ENCODE measurements at regions not wholly inside any gene's neighbourhood (a gene's known extent, or its start where the extent isn't known, plus 50 kb on each side); places are given as distances from the start of the nearest gene placed in this dataset.
"Not testable (repeated sequence)": the region's sequence is repeated elsewhere in the genome, so short reads cannot be mapped to it uniquely, and the experiment has no call there.

DNA sequence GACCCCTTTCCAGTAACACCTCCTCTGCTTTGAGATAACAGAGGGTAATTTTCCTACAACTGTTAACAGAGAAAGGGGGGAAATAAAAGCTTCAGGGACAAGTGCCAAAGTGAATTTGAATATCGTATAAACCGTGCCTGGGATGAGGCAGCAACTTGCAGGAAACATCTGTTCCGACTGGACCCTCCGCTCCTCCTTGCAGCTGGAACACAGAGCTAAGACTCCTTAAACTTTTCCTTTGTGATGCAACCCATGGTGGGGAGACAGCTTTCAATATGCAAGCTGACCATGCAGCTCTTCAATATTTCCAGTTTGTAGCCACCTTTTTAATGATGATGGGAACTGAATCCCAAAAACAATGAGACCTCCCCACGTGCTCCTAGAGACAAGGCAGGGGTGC lies 432.6 kb downstream of the ZNF536 start:
- DNase-seq = no peak

DNA sequence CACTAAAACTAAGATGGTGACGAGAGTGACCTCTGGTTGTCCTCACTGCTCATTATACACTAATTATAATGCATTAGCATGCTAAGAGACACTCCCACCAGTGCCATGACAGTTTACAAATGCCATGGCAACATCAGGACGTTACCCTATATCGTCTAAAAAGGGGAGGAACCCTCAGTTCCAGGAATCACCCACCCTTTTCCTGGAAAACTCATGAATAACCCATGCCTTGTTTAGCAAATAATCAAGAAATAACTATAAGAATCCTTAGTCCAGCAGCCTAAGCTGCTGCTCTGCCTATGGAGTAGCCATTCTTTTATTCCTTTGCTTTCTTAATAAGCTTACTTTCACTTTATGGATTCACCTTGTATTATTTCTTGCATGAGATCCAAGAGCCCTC lies 432.1 kb downstream of the ZNF536 start:
- DNase-seq = not testable (repeated sequence)

DNA sequence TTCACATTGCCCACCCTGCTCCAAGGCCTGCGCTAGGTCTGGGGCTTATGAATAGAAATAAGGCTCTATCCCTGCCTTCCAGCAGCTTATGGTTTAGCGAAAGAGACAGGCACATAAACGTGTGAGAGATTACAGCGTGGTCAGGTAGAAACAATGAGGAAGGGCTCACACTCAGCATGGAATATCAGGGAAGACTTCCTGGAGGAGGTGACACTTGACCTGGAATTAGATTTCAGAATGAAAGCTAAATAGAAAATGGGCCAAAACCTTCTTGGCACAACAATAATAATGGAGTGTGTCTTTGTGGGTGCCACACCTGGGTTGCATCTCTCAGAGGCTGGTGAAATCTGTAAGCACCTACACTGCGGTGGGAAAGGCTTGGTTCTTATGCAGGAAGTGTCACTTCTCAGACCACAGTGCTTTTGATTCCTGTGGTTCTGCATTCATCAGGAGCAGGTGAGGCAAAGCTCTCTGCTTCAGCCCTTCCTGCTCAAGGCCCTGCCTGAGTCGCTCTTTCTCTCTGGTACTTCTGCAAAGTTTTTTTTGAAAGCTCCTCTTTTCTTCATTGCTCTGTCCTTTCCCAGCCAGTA lies 430.3 kb downstream of the ZNF536 start:
- no peak for DNase-seq

DNA sequence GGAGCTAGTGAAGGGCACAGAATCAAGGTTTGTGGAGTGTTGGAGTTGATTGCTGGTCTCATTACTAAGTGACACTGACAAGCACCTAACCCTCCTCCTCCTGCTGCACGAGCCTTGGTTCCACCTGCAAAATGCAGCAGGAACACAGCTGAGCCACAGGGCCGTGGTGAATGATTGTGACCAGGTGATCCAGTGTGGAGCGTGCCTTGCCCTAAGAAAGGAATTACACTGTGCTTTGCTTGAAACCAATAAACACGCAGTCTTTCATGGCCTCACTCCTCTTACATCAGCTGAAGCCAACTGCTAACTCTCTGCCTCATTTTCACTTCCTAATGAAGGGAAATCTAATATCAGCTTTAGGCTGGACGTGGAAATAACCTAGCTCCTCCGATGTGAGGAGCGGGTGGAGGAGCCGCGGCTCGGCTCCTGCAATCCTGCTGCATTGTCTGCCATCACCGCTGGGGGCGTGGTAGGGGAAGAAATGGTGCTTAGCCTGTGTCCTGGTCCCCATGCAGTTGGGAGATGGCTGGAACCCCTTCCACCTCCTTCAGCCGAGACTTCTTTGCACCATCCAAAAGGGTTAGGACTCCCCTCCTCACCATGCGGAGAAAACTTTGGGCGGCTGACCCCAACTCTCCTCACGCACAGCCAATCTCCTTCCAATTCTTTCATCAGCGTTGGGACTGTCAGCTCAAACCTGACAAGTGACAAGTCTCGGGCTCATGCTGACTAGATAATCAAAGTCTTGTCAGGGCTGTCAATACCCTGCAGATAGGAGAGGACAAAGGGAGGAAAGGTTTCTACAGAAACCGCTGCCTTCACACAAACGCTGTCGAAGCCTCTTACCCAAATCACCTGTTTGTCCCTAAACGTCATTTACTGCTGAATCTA lies 427.9 kb downstream of the ZNF536 start:
- no peak for DNase-seq

DNA sequence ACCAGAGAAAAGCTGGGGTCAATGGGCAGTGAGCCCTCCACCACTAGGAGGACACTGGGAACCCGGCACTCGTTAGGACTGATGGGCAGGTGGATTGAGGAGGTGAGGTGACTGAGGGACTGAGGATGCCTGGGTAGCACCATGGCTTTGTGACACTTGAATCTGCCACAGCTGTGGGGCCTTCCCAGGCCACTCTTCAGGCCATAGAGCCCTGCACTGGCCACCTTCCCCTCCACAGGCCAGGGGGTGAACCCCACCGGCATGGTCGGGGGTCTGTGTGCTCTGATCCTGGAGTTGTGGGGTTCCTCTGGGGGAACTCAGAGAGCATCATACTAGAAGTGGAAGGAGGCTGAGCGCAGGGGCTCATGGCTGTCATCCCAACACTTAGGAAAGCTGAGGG lies 423.5 kb downstream of the ZNF536 start:
- no peak for DNase-seq

DNA sequence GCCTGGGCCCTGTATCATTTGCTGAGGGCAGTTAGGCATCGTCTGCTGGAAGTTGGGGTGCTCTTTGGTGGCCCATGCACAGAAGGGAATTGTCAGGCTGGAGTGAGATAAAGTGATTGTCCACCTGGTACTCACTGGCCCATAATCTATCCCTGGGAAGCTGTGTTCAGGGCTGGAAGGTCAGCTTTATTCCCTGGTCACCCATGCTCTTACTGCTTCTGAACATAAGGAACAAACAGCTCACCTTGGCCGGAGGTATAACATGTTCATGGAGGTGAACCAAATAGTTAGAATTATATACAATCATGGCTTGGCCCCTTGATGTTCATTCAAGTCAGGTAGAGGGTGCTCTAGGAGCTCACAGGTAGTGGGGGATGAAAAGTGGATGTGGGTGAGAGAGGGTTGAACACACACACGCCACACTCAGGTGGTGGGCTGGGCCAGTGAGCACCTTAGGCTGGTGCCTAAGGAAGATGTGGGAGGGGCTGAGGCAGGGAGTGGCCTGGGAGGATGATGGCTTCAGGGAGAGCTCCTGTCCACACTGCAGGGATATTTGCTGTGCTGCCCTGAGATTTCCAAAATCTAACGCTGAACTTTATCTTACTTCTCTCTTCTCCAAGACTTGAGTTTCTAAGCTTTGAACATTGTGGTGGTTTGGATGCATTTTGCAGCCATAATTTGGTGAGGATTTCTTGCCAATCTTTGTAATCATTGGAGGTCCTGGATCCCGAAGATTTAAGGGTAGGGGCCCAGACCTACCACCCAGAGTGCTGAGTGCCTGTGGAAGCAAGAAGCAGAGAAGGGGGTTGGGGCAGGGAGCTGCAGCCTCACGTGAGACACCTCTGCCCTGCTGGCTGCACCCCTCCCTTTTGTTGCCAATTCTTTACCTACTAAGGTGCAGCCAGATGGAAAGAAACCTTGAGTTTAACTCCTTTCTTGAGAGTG lies 420.6 kb downstream of the ZNF536 start:
- DNase-seq = no peak

DNA sequence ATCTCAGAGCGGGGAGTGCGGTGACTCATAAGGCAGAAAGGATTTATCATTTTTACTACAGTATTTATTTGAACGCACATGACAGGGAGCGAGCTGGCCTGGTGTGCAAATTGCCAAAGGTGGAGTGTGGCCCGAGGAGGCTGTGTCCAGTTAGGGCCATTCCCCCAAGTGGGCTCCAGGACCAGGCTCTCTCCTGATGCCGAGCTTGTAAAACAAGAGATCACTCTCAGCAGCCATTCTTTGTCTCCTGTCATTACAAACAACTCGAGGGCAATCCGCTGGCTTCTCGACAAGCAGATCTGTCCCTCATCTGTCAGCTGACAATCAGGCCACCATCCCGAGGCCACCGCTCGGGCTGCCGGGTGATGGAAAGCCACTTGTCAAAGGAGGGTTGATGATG lies 418.9 kb downstream of the ZNF536 start:
- no peak for DNase-seq

DNA sequence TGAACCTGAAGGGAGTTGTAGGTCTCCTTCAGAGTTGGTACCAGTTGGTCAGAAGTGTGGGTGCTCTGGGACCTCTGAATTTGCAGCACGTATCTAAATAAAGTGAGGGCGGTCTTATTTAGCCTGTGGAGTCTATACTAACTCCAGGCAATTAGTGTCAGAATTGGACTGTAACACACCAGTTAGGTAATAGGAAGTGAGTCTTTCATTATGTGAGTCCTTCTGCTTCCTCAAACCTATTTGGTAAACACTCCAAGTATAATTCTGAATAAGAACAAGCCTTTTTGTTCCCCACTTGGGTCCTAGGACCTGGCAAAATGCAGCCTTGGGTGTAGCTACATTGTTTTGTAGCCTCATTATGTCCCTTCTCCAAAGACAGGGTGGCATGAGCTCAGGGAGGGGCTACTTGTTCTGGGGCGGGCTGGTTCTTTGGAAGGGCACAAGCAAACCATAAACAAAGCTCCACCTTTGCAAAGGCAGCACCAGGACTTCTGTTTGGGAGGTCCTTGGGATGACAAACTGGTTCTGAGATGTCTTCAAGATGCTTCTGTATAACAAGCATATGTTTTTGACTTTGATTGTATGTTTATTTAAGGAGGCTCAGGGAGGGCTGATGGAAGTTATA lies 418.0 kb downstream of the ZNF536 start:
- no peak for DNase-seq

DNA sequence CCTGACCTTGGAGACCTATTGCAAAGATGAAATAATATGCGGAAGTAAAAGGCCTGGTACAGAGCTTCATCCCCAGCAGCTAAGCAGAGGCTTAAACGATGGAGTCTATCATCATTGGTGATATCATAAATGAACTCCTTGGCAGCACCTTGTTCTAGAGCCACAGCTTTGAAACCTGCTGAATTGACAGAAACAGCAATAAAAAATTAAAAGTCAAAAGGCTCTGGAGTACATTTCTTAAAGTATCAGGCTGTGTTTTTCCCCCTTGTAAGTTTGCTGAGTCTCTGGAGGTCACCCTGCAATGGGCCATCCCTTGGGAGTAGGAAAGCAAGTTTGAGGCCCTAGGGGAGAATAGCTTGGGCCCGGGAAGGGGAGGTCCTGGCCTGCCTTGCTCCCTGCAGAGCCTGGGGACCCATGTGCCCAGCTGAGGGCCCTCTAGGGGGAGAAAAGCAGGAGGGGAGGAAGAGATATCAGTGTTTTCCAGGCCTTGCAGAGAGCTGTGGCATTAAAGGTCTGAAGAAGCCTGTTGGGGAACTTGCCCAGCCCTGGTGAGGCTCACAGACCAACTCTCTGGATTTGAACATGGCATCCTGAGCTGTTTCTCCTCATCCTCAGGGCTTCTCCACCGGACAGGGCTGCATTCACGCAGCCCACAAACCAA lies 416.1 kb downstream of the ZNF536 start:
- no peak for DNase-seq

DNA sequence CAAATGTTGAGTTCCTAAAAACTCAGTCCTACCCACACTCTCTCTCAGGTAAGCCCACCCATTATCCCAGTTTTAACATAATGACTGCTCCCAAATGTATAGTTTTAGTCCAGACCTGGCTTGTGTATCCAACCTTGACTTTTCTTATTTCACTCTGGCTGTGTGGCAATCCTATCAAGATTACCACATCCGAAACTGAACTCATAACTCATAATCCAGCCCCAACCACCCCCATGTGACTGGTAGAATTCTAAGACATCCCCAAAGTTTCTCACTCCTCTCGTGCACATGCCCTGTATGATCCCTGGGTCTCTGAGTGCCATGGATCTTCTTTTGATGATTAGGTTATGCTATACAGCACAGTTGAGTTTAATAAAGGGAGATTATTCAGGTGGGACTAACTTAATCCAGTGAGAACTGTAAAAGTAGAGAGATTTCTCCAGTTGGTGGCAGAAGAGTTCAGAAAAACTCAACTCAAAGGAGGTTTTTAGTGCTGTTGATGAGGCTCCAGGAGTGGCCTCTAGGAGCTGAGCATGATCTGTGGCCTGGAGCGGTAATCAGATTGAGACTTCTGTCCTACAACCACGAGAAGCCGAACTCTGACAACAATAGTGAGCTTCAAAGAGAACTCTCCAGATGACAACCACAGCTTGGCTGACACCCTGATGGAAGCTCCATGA lies 413.4 kb downstream of the ZNF536 start:
- no peak for DNase-seq

DNA sequence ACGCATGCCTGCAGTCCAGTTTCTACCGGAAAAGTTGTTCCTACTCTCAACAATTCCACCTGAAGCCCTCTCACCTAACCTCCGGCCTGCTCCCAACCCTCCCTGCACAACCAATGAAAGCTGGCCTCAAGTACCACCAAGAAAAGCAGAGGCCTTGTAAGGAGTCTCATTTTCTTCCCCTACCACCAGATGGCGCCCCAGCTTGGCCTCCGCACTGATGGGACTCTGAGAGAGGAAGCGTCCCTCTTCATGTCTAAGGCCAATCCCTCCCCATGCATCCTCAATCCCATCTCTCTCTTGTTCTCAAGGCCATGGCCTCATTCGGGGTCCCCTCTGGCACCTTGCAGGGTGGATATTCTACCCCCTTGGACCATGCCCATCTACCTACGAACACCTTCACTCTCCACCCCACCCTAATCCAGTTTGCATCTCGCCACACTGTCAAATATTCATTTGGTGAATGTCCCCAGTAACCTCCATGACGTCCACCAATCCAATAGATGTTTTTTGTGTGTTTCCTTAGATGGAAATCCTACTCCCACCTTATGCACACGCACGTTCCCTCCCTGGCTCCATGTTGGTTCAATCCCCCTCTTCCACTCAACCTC lies 412.8 kb downstream of the ZNF536 start:
- DNase-seq = peak; percentile 10

DNA sequence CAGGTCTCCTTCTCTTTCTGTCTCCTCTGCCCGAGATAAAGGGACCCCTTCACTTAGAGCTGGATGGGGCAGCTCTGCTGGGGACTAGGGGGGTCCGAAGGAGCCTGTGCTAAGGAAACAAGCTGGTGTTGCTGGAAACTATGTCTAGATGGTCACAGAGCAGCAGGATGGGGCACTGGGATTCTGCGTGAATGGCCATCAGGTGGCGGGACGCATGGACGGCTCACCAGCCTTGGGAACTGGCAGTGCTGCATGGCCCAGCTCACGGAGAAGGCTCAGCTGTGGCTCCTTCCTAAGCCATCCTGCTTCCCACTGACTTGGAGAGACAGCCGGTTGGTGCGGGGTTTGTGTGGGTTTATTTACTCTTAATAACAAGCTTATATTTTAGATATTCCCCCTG lies 411.8 kb downstream of the ZNF536 start:
- DNase-seq = no peak

DNA sequence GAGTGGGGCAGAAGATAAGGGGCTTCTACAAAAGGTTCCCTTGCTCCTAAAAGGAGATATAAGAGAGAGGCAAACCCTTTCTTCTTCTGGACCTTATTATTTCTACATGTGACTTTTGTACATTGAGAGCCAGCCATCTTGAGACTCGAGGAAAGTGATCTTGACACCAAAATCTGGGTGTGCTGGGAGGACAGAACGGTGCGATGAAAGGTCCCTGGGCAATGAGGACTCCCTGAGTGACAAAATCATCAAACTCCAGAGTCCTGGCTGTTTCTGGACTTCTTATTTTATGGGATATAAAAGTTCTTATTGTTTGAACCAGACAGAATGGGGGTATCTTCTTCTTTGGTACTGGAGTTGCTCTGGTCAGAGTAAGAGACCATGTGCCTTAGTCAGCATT lies 411.0 kb downstream of the ZNF536 start:
- DNase-seq = no peak

DNA sequence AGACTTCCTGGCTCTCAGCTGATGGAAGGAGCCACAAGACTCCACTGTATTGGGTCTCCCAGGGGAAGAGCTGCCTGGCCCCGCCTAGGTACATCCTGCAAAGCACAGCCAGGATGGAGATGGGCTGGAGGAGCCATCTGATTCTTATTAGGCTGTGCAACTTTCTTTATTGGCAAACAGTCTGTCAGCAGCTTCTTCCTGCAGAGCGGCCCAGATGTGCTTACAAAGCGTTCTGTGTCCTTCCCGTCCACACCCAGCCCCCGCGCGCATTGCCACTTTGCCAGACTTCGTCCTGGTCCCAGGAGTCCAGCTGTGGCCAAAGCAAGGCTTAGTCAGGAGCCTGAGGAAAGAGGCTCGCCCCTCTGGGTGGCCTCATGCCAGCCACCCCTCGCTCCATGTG lies 409.3 kb downstream of the ZNF536 start:
- DNase-seq = no peak

DNA sequence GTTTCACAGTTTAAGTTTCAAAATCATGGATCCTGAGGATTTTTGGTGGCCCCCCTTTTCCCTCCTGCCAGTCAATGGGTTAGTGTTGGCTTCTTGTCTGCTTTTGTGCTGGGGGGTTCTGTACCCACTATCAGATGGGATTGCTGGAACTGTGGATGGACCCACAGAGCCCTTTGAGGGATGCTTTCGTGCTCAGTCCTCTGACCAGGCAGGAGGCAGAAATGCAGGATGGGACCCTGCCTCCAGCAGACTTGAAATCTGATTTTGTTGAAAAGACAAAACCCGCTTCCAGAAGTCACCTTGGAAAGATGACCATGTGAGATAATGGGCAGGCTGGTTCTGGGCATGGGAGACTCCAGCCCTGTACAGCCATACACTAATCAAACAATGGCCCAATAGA lies 408.9 kb downstream of the ZNF536 start:
- DNase-seq = no peak

DNA sequence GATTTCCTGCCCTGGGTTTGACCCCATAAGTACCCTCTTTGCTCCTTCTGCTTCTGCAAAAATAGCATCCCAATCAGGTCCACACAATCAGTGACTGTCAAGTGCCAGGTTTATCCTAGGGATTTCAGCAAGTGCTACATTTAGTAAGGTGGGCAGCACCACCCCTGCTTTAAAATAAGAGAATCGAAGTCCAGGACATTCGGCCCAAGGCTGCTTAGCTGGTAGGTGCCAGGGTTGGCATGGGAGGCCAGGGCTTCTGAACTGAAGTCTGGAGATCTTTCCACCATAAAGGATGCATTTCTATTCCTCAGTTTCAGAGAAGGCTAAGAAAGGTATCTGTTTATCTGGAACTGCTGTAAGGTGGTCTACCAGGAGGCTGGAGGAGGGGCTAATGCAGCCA lies 408.3 kb downstream of the ZNF536 start:
- no peak for DNase-seq

DNA sequence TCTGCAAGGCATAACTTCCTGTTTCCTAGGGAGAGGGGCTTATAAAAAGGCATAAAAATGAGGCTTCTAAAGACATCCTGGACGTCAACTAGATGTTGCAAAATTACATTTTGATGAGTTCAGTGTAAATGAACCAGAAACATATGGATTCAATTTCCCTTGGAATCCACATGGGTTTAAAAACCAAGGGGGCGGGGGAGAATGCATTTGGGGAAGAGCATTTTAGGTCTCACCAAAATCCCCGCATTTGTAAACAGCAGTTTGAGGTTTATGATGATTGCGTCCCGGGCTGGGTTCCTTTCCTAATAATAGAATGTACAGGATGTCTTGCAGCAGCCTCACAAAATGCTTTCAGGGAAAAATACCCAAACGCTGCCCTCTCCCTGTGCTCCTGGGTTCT lies 407.8 kb downstream of the ZNF536 start:
- no peak for DNase-seq

DNA sequence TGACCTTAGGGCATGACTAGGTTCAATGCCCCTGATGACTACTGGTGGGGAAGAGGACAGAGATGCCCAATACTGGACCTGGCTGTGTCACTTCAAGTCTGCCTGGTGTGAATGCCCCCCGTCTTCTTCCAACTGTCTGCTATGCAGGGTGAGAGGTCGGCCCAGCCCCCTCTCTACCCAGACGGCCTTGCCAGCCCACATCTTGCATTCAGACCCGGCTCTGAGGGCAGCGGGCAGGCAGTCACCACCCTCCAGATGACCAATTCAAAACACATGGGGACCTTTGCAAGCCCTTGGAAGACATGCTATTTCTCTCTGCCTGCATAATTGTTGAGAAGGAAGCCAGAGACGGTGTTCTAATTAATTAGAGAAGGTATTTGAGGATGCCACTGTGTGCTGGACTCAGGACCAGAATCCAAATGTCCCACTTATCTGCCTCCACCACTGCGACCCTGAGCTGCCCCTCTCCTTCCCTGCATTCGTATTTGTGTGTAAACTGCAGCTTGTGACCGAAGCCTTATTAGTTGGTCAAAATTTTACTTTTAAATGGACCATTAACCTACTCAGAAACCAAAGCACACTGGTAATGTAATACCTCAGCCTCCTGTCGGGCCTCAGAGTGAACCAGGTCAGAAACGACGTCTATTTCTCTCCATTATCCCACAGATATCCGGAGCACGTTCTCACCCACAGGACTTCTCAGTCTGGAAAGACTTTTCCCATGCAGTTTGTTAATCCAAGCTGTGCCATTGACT lies 407.0 kb downstream of the ZNF536 start:
- no peak for DNase-seq

DNA sequence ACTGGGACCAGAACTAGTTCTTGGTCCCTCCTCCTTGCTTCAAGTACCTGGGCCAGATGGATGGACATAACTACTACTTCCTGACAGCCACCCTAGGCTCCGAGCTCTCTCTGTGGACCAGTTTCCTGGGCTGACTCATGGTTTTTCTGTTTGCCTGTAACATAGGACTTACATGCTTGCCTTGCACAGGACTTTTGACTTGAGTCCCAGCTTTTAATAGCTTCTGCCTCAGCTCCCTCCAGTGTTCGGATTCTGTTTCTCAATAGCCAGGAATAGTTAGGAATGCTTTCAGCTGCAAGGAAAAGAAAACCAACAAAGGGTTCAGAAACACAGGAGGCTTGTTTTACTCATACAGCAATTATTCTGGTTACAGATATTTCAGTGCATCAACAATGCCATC lies 405.9 kb downstream of the ZNF536 start:
- no peak for DNase-seq

DNA sequence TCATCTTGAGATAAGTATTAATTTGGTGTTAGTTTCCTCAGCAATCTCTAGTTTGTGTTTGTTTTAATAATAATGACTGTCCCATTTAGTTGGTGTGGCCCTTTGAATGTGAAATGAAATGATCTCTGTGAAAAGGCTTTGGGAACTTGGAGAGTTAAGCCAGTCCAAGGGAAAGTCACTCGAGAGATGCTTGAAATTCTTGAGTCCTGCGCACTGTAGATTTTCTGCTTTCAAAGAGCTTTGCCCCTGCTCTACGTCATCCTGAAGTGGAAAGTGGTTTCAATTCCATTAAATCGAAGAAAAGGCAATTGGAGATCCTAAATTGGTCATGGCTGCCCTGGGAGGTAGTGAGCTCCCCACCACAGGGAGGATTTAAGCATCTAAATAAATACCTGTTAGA lies 403.8 kb downstream of the ZNF536 start:
- no peak for DNase-seq

All from NCI-H2029 (cell line).